Endothelial cell of umbilical vein (primary cell): ENCODE measurements at regions not wholly inside any gene's neighbourhood (a gene's known extent, or its start where the extent isn't known, plus 50 kb on each side); places are given as distances from the start of the nearest gene placed in this dataset.

ENCODE experiments used
- BruUV-seq: library from RNA; stranded (reverse); fragments of 400-500 nt; replicated peaks from 2 replicates; lab custom pipeline; 2021; lab: Mats Ljungman, UMichigan
- CTCF ChIA-PET: fragments of 300-600, 350-600 bp; sonication (Branson Sonifier 250); formaldehyde crosslinking; loops from one replicate; lab custom pipeline; 2021; ENCODE audit warnings: antibody characterized with exemption, inconsistent platforms; lab: Charles Lee
- POLR2A ChIA-PET: fragments of 300-600, 350-600 bp; sonication (Branson Sonifier 250); formaldehyde crosslinking; loops from one replicate; lab custom pipeline; 2021; ENCODE audit warnings: antibody characterized with exemption, inconsistent platforms; lab: Charles Lee
- DNase-seq: peaks from one replicate; pipeline ENCODE4 v3.0.0-alpha.2; 2011; ENCODE audit warnings: low read depth, low spot score
- FAIRE-seq: peaks from 2 replicates; lab custom pipeline; 2011; peaks lifted over from hg19 to GRCh38; lab: Jason Lieb, UNC
- H2AFZ ChIP-seq: 2 replicates; pipeline ENCODE4 v1.6.0; 2012; ENCODE audit warnings: low read depth, low read length, control low read depth, inconsistent platforms
- H3K27ac ChIP-seq: 2 replicates; pipeline ENCODE4 v1.5.1; 2011; ENCODE audit warnings: low read depth, mild to moderate bottlenecking, control low read depth, low read length, moderate library complexity; ENCODE audit not compliant: insufficient read depth
- H3K27me3 ChIP-seq, 2 experiments: 2 replicates each; pipeline versions ENCODE4 v1.6.0 to v1.6.1; 2011; ENCODE audit warnings: low read length in 2 of 2, mixed read lengths in 1 of 2; ENCODE audit not compliant: control insufficient read depth in 2 of 2, insufficient read depth in 2 of 2
- H3K36me3 ChIP-seq, 2 experiments: 2 replicates in 1 of 2; 3 replicates in 1 of 2; pipeline ENCODE4 v1.5.1; 2011; ENCODE audit warnings: low read length in 2 of 2, mild to moderate bottlenecking in 1 of 2, moderate library complexity in 1 of 2; ENCODE audit not compliant: control insufficient read depth in 2 of 2, insufficient read depth in 2 of 2; ENCODE audit errors: extremely low read depth in 1 of 2
- H3K4me1 ChIP-seq: 3 replicates; pipeline ENCODE4 v1.5.1; 2011; ENCODE audit warnings: mild to moderate bottlenecking, low read length; ENCODE audit not compliant: control insufficient read depth, insufficient read depth; ENCODE audit errors: extremely low read depth
- H3K4me2 ChIP-seq: 2 replicates; pipeline ENCODE4 v1.6.1; 2011; ENCODE audit warnings: low read length, control low read depth, mixed read lengths; ENCODE audit not compliant: insufficient read depth
- H3K4me3 ChIP-seq, 3 experiments: fragments of 200-600 bp in 1 of 3; sonication (generic), shearing (Covaris generic) in 1 of 3; replicated peaks in 1 of 3; 2 replicates each; pipeline ENCODE4 v1.5.1; 2011 to 2016; ENCODE audit warnings: control low read depth in 3 of 3, low read length in 3 of 3, mild to moderate bottlenecking in 2 of 3, inconsistent platforms in 1 of 3, low read depth in 1 of 3, moderate library complexity in 1 of 3; ENCODE audit not compliant: insufficient read depth in 1 of 3
- H3K79me2 ChIP-seq: 2 replicates; pipeline ENCODE4 v1.6.0; 2012; ENCODE audit warnings: low read length, inconsistent platforms; ENCODE audit not compliant: control insufficient read depth, insufficient read depth
- H3K9ac ChIP-seq: replicated peaks from 2 replicates; pipeline ENCODE3; 2011; ENCODE audit warnings: low read length, control low read depth; ENCODE audit not compliant: insufficient read depth; ENCODE audit errors: extremely low read depth
- H3K9me1 ChIP-seq: replicated peaks from 3 replicates; pipeline ENCODE4 v1.6.0; 2011; ENCODE audit warnings: mild to moderate bottlenecking, low read length; ENCODE audit not compliant: control insufficient read depth, insufficient read depth; ENCODE audit errors: extremely low read depth
- H3K9me3 ChIP-seq: replicated peaks from 2 replicates; pipeline ENCODE4 v1.5.1; 2012; ENCODE audit warnings: low read length, inconsistent platforms; ENCODE audit not compliant: control insufficient read depth, insufficient read depth
- H4K20me1 ChIP-seq: replicated peaks from 2 replicates; pipeline ENCODE3; 2011; ENCODE audit warnings: mild to moderate bottlenecking, low read length; ENCODE audit not compliant: control insufficient read depth, insufficient read depth; ENCODE audit errors: extremely low read depth
- CTCF ChIP-seq, 2 donors: IDR thresholded peaks; 1 replicate in 1 of 2; 2 replicates in 1 of 2; pipeline ENCODE4 v1.5.1; 2011; ENCODE audit warnings: low read length in 2 of 2, mild to moderate bottlenecking in 2 of 2, moderate library complexity in 2 of 2, control low read depth in 1 of 2, inconsistent platforms in 1 of 2, low read depth in 1 of 2; ENCODE audit not compliant: insufficient read depth in 1 of 2; ENCODE audit errors: extremely low read depth in 1 of 2
- EZH2 ChIP-seq: IDR thresholded peaks from 2 replicates; pipeline ENCODE4 v1.6.1; 2012; ENCODE audit warnings: borderline replicate concordance, low read depth, mild to moderate bottlenecking, moderate library complexity, low read length, inconsistent platforms; ENCODE audit not compliant: severe bottlenecking
- FOS ChIP-seq: IDR thresholded peaks from 2 replicates; pipeline ENCODE4 v1.6.1; 2011; ENCODE audit warnings: mild to moderate bottlenecking, low read length, moderate library complexity, borderline replicate concordance; ENCODE audit not compliant: insufficient read depth
- GATA2 ChIP-seq: IDR thresholded peaks from 2 replicates; pipeline ENCODE4 v1.7.0; 2011; ENCODE audit warnings: low read depth, mild to moderate bottlenecking, moderate library complexity, mixed read lengths, low read length; ENCODE audit not compliant: insufficient read length, insufficient read depth
- JUN ChIP-seq: IDR thresholded peaks from 2 replicates; pipeline ENCODE4 v1.6.1; 2011; ENCODE audit warnings: borderline replicate concordance, low read depth; ENCODE audit not compliant: insufficient read length, insufficient read depth
- MAX ChIP-seq: IDR thresholded peaks from 2 replicates; pipeline ENCODE4 v1.6.1; 2011; ENCODE audit not compliant: insufficient read depth, insufficient read length
- MYC ChIP-seq: IDR thresholded peaks from one replicate; pipeline ENCODE4 v1.6.1; 2011; ENCODE audit warnings: mild to moderate bottlenecking, low read depth, low read length
- POLR2A ChIP-seq: IDR thresholded peaks from 2 replicates; pipeline ENCODE4 v1.6.1; 2012; ENCODE audit warnings: low read depth, mild to moderate bottlenecking, control low read depth, low read length
- POLR2AphosphoS5 ChIP-seq: IDR thresholded peaks from 2 replicates; pipeline ENCODE4 v1.6.1; 2012; ENCODE audit warnings: low read depth, mild to moderate bottlenecking, control low read depth, low read length, moderate library complexity; ENCODE audit not compliant: insufficient read depth
- dilution Hi-C: fragments of 300-500 bp; cut with MboI; formaldehyde crosslinking; loops from one replicate; pipeline ENCODE4 v1.15.0; 2019; ENCODE audit warnings: low sequenced_read_pairs; ENCODE audit not compliant: extremely low pct_ligation_motif_present
- intact Hi-C: fragments of 100-400 bp; cut with micrococcal nuclease; formaldehyde crosslinking; loops from one replicate; pipeline ENCODE4 v1.10.0; 2022

- Histone ChIP-seq H3K9me3 (no peaks in the 10 kb centered on the region), H3K27ac (no peak overlapping the region), H3K9me1 (no peaks in the 10 kb centered on the region), H4K20me1 (no peaks in the 10 kb centered on the region), H3K4me1 (no peaks in the 10 kb centered on the region), H3K4me2 (no peak overlapping the region), H3K4me3 (no peak overlapping the region), H3K9ac (no peak overlapping the region), H3K79me2 (no peaks in the 10 kb centered on the region), H2AFZ (no peak overlapping the region), H3K27me3 (no peaks in the 10 kb centered on the region), H3K36me3 (no peaks in the 10 kb centered on the region)
- intact Hi-C loops (no loop called here), dilution Hi-C loops (no loop called here)
- no peak for TF ChIP-seq MAX
- CTCF ChIA-PET, result no interaction called here
- POLR2A ChIA-PET, result no interaction called here
- BruUV-seq, result no TSS peak
- FAIRE-seq, result no peak
- no peak for DNase-seq
Observed at GRCh38 chr3:55267206-55267930, 219.7 kb downstream of the WNT5A start.

DNA sequence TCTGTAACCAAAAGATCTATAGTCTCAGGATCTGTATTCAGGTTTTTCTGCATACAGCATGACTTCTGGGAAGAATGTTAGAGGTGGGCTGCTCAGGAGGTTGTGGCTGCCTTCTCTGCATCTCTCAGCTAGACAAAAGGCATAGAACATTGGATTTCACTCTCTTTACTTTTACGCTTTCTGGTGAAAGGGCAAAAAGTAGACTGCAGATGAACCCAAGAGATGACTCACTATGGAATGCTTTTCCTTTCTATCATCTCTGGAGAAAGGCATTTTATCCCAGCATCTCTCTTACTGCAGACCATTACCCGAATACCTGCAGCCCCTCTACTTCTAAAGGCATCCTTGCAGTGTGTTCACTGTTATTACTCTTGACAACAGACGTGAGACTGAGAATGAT, 222.2 kb downstream of the WNT5A start:
- dilution Hi-C loops (no loop called here), intact Hi-C loops (no loop called here)
- Histone ChIP-seq H3K27me3 (no peaks in the 10 kb centered on the region), H3K4me2 (no peak overlapping the region), H3K27ac (no peak overlapping the region), H3K4me1 (no peaks in the 10 kb centered on the region), H3K36me3 (no peaks in the 10 kb centered on the region), H3K4me3 (no peak overlapping the region), H4K20me1 (no peaks in the 10 kb centered on the region), H2AFZ (no peak overlapping the region), H3K9ac (no peak overlapping the region), H3K9me3 (no peaks in the 10 kb centered on the region), H3K79me2 (no peaks in the 10 kb centered on the region), H3K9me1 (no peaks in the 10 kb centered on the region)
- POLR2A ChIA-PET, result no interaction called here
- FAIRE-seq (no peak), DNase-seq (no peak)
- CTCF ChIA-PET, result no interaction called here
- BruUV-seq, result no TSS peak
- TF ChIP-seq EZH2 (no peak), FOS (no peak), POLR2AphosphoS5 (no peak), POLR2A (no peak), CTCF (IDR thresholded peaks at IDR 0.05; ENCODE audit: extremely low read depth in 1 of 2, insufficient read depth in 1 of 2, low read depth in 1 of 2, low read length in 2 of 2) (no peak), GATA2 (no peak), MAX (no peak), MYC (no peak), JUN (no peak)
